GM23338 (cell line): ENCODE measurements at regions not wholly inside any gene's neighbourhood (a gene's known extent, or its start where the extent isn't known, plus 50 kb on each side); places are given as distances from the start of the nearest gene placed in this dataset.

Experiments used
- CREB1 ChIP-seq: fragments of 250-450 bp; sonication (Bioruptor Pico); IDR thresholded peaks from 2 replicates; pipeline ENCODE4 v1.5.0; 2020; ENCODE audit warnings: low read depth, mild to moderate bottlenecking, moderate library complexity
- CTCF ChIP-seq, 2 experiments: fragments of 200-600 bp in 1 of 2; sonication (generic) in 1 of 2; conservative IDR thresholded peaks; 2 replicates each; pipeline versions ENCODE4 v1.5.1 to v1.6.1; 2016 to 2017; ENCODE audit warnings: antibody characterized with exemption in 2 of 2, low read depth in 2 of 2, mild to moderate bottlenecking in 2 of 2, moderate library complexity in 1 of 2
- ETS1 ChIP-seq: IDR thresholded peaks from 2 replicates; pipeline ENCODE4 v1.6.1; 2016; ENCODE audit warnings: antibody characterized with exemption
- EZH2 ChIP-seq: fragments of 200-600 bp; sonication (generic); IDR thresholded peaks from one replicate; pipeline ENCODE4 v1.8.0; 2017; ENCODE audit warnings: antibody characterized with exemption, mild to moderate bottlenecking, low read depth; ENCODE audit not compliant: unreplicated experiment
- EZH2phosphoT487 ChIP-seq: fragments of 200-600 bp; sonication (generic); IDR thresholded peaks from one replicate; pipeline ENCODE4 v1.8.1; 2018; ENCODE audit warnings: antibody characterized with exemption; ENCODE audit not compliant: unreplicated experiment
- JUNB ChIP-seq: IDR thresholded peaks from one replicate; pipeline ENCODE4 v1.6.1; 2016; ENCODE audit warnings: antibody characterized with exemption; ENCODE audit not compliant: unreplicated experiment
- NANOG ChIP-seq: IDR thresholded peaks from 2 replicates; pipeline ENCODE4 v1.6.1; 2016; ENCODE audit warnings: antibody characterized with exemption, borderline replicate concordance
- POLR2AphosphoS5 ChIP-seq: IDR thresholded peaks from 2 replicates; pipeline ENCODE4 v1.6.1; 2016; ENCODE audit warnings: antibody characterized with exemption, low read depth
- REST ChIP-seq: IDR thresholded peaks from one replicate; pipeline ENCODE4 v1.6.1; 2018; ENCODE audit warnings: antibody characterized with exemption; ENCODE audit not compliant: unreplicated experiment
- STAT1 ChIP-seq: IDR thresholded peaks from one replicate; pipeline ENCODE4 v1.6.1; 2016; ENCODE audit warnings: antibody characterized with exemption; ENCODE audit not compliant: unreplicated experiment
- ZNF114 ChIP-seq: fragments of 250-450 bp; sonication (Bioruptor Pico); IDR thresholded peaks from 2 replicates; pipeline ENCODE4 v1.5.0; 2020; ENCODE audit warnings: mild to moderate bottlenecking, moderate library complexity
- ZNF331 ChIP-seq: fragments of 250-450 bp; sonication (Bioruptor Pico); IDR thresholded peaks from 2 replicates; pipeline ENCODE4 v1.5.0; 2020; ENCODE audit warnings: low read depth, mild to moderate bottlenecking, moderate library complexity

GRCh38 chr13:78762825-78763224 lies 103.9 kb upstream of the OBI1 start:
- TF ChIP-seq ZNF114 (CRISPR knock-in tag): no peak
- TF ChIP-seq CTCF (conservative IDR thresholded peaks at IDR 0.05; ENCODE audit: low read depth in 2 of 2): no peak
- no peak for TF ChIP-seq POLR2AphosphoS5
- no peak for TF ChIP-seq EZH2phosphoT487
- TF ChIP-seq ZNF331 (CRISPR knock-in tag): no peak
- TF ChIP-seq CREB1 (CRISPR knock-in tag): no peak
- TF ChIP-seq ETS1: no peak
- TF ChIP-seq JUNB: no peak
- no peak for TF ChIP-seq EZH2
- TF ChIP-seq REST: no peak
- no peak for TF ChIP-seq STAT1
- TF ChIP-seq NANOG: no peak
